ENCODE measurements at regions not wholly inside any gene's neighbourhood (a gene's known extent, or its start where the extent isn't known, plus 50 kb on each side); places are given as distances from the start of the nearest gene placed in this dataset.

GRCh38 chr12:42691991-42692557, 102.5 kb upstream of the PRICKLE1 start:
- no peak for DNase-seq (ENCODE audit: low read depth)

GRCh38 chr12:42690264-42690663, 100.7 kb upstream of the PRICKLE1 start:
- DNase-seq (ENCODE audit: low read depth), result no peak

- DNase-seq (ENCODE audit: low read depth), result no peak
Observed at GRCh38 chr12:42689699-42690098, 100.2 kb upstream of the PRICKLE1 start.

GRCh38 chr12:42686514-42687172, 97.1 kb upstream of the PRICKLE1 start:
- no peak for DNase-seq (ENCODE audit: low read depth)

- DNase-seq (ENCODE audit: low read depth), result no peak
Observed at GRCh38 chr12:42684802-42685071, 95.2 kb upstream of the PRICKLE1 start.

GRCh38 chr12:42683933-42684801, 94.6 kb upstream of the PRICKLE1 start:
- peak; percentile 31 for DNase-seq (ENCODE audit: low read depth)

- no peak for DNase-seq (ENCODE audit: low read depth)
Observed at GRCh38 chr12:42683266-42683665, 93.7 kb upstream of the PRICKLE1 start.

GRCh38 chr12:42679466-42679865, 89.9 kb upstream of the PRICKLE1 start:
- DNase-seq (ENCODE audit: low read depth), result peak; percentile 55

- DNase-seq (ENCODE audit: low read depth), result no peak
Observed at GRCh38 chr12:42677461-42677860, 87.9 kb upstream of the PRICKLE1 start.

- no peak for DNase-seq (ENCODE audit: low read depth)
Observed at GRCh38 chr12:42673535-42673934, 84.0 kb upstream of the PRICKLE1 start.

- DNase-seq (ENCODE audit: low read depth), result no peak
Observed at GRCh38 chr12:42670719-42671118, 81.2 kb upstream of the PRICKLE1 start.

GRCh38 chr12:42669553-42669952, 80.0 kb upstream of the PRICKLE1 start:
- DNase-seq (ENCODE audit: low read depth), result no peak

GRCh38 chr12:42666671-42667243, 77.2 kb upstream of the PRICKLE1 start:
- no peak for DNase-seq (ENCODE audit: low read depth)

- DNase-seq (ENCODE audit: low read depth), result no peak
Observed at GRCh38 chr12:42663621-42664020, 74.1 kb upstream of the PRICKLE1 start.

- peak; percentile 66 for DNase-seq (ENCODE audit: low read depth)
Observed at GRCh38 chr12:42660968-42661937, 71.7 kb upstream of the PRICKLE1 start.

GRCh38 chr12:42660117-42660516, 70.6 kb upstream of the PRICKLE1 start:
- DNase-seq (ENCODE audit: low read depth), result no peak

GRCh38 chr12:42652048-42652447, 62.5 kb upstream of the PRICKLE1 start:
- no peak for DNase-seq (ENCODE audit: low read depth)

GRCh38 chr12:42648061-42648460, 58.5 kb upstream of the PRICKLE1 start:
- no peak for DNase-seq (ENCODE audit: low read depth)

- DNase-seq (ENCODE audit: low read depth), result no peak
Observed at GRCh38 chr12:42643881-42644579, 54.5 kb upstream of the PRICKLE1 start.

- DNase-seq (ENCODE audit: low read depth), result no peak
Observed at GRCh38 chr12:42641221-42641885, 51.8 kb upstream of the PRICKLE1 start.

All from myocyte (in vitro differentiated cells).